ENCODE measurements at regions not wholly inside any gene's neighbourhood (a gene's known extent, or its start where the extent isn't known, plus 50 kb on each side); places are given as distances from the start of the nearest gene placed in this dataset.

DNA sequence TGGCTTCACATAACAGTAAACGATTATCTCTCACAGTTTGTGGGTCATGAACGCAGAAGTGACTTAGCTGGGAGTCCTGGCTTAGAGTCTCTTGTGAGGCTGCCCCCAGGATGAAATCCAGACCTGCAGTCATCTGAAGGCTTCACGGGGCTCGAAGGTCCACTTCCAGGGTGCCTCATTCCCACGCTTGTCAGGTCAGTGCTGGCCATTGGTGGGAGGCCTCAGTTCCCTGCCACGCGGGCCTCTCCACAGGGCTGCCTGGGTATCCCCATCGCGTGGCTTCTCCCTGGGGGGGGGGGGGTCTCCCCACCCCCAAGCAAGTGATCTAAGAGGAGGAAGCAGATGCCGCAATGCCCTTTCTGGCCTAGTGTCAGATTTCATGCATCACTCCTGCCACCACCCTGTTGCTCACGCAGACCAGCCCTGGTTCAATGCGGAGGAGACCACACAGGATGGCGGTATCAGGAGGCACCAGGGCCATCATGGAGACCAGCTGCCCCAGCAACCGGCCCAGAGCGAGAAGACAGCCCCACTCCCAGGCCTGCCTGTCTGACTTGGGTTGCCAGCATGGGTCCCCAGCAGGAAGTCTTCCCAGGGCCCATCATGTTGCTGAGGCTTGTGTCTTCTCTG is 77.3 kb upstream of the CDH5 start:
- Mint-ChIP-seq H3K27me3 (ENCODE audit: low read depth, poor library complexity) (peaks cover 3% of the 10 kb centered on the region), H3K36me3 (ENCODE audit: low read depth) (no peaks in the 10 kb centered on the region), H3K4me1 (peaks cover 28% of the 10 kb centered on the region), H3K4me3 (no peak overlapping the region), H3K9me3 (peaks cover 5% of the 10 kb centered on the region), H3K27ac (no peak overlapping the region)
- no peak for DNase-seq
- TF ChIP-seq, protein P1, sequence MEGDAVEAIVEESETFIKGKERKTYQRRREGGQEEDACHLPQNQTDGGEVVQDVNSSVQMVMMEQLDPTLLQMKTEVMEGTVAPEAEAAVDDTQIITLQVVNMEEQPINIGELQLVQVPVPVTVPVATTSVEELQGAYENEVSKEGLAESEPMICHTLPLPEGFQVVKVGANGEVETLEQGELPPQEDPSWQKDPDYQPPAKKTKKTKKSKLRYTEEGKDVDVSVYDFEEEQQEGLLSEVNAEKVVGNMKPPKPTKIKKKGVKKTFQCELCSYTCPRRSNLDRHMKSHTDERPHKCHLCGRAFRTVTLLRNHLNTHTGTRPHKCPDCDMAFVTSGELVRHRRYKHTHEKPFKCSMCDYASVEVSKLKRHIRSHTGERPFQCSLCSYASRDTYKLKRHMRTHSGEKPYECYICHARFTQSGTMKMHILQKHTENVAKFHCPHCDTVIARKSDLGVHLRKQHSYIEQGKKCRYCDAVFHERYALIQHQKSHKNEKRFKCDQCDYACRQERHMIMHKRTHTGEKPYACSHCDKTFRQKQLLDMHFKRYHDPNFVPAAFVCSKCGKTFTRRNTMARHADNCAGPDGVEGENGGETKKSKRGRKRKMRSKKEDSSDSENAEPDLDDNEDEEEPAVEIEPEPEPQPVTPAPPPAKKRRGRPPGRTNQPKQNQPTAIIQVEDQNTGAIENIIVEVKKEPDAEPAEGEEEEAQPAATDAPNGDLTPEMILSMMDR (IDR thresholded peaks at IDR 0.05): no peak

DNA sequence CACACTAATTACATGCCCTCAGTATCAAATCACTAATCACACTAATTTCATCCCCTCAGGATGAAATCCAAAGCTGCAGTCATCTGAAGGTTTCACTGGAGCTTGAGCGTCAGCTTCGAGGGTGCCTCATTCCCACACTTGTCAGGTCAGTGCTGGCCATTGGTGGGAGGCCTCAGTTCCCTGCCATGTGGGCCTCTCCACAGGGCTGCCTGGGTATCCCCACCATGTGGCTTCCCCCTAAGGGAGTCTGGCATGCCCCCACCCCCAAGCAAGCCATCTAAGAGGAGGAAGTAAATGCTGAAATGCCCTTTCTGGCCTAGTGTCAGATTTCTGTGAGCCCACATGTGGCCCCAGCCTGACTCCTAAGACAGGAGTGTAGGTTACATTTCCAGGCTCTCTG is 78.6 kb upstream of the CDH5 start:
- TF ChIP-seq, protein P1 (IDR thresholded peaks at IDR 0.05): no peak
- peaks cover 6% of the 10 kb centered on the region for H3K9me3 Mint-ChIP-seq
- peaks cover 3% of the 10 kb centered on the region for H3K27me3 Mint-ChIP-seq (ENCODE audit: low read depth, poor library complexity)
- no peaks in the 10 kb centered on the region for H3K36me3 Mint-ChIP-seq (ENCODE audit: low read depth)
- DNase-seq: no peak
- H3K4me3 Mint-ChIP-seq: no peak overlapping the region
- no peak overlapping the region for H3K27ac Mint-ChIP-seq
- H3K4me1 Mint-ChIP-seq: peaks cover 19% of the 10 kb centered on the region

DNA sequence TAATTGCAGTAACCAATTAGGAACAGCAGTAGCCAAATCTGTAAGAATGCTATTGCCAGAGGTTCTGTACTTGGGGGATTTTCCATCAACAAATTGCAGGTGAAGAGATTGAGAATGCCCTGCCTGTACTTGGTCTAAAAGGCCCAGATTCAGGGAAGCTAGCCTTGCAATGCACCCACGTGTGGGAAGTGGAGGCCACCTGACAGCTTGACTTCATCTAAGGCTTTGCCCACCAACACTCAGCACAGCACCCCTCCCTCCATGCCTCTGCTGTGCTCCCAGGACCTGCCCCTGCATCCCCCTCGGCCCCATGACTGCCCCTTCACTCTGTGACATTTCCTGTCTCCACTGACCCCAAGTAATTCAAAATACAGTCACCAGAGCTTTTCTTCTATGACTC is 79.1 kb upstream of the CDH5 start:
- H3K27ac Mint-ChIP-seq: no peak overlapping the region
- DNase-seq: no peak
- TF ChIP-seq, protein P1 (IDR thresholded peaks at IDR 0.05): no peak
- H3K4me1 Mint-ChIP-seq: peaks cover 14% of the 10 kb centered on the region
- H3K4me3 Mint-ChIP-seq: no peak overlapping the region
- peaks cover 3% of the 10 kb centered on the region for H3K27me3 Mint-ChIP-seq (ENCODE audit: low read depth, poor library complexity)
- H3K9me3 Mint-ChIP-seq: peaks cover 9% of the 10 kb centered on the region
- H3K36me3 Mint-ChIP-seq (ENCODE audit: low read depth): no peaks in the 10 kb centered on the region

DNA sequence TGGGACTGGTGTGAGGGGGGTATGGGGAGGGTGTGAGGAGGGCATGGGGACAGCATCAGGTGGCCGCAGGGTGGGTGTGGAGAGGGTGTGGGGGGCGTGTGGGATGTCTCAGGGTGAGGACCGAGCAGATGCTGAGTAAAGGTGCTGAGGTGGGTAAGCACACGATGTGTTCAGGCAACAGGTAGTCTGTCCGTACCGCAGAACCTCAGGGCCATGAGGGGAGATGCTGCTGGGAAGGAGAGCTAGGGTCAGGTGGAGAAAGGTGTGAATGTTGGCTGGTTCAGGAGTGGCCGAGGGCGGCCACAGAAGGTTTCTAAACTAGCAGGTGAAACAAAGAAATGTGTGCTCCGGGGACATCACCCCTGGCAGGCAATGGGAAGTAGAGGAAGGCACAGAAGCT is 80.0 kb upstream of the CDH5 start:
- H3K27ac Mint-ChIP-seq: no peak overlapping the region
- peaks cover 3% of the 10 kb centered on the region for H3K27me3 Mint-ChIP-seq (ENCODE audit: low read depth, poor library complexity)
- no peak for DNase-seq
- TF ChIP-seq, protein P1 (IDR thresholded peaks at IDR 0.05): no peak
- H3K36me3 Mint-ChIP-seq (ENCODE audit: low read depth): no peaks in the 10 kb centered on the region
- peaks cover 12% of the 10 kb centered on the region for H3K4me1 Mint-ChIP-seq
- H3K9me3 Mint-ChIP-seq: peaks cover 18% of the 10 kb centered on the region
- no peak overlapping the region for H3K4me3 Mint-ChIP-seq

DNA sequence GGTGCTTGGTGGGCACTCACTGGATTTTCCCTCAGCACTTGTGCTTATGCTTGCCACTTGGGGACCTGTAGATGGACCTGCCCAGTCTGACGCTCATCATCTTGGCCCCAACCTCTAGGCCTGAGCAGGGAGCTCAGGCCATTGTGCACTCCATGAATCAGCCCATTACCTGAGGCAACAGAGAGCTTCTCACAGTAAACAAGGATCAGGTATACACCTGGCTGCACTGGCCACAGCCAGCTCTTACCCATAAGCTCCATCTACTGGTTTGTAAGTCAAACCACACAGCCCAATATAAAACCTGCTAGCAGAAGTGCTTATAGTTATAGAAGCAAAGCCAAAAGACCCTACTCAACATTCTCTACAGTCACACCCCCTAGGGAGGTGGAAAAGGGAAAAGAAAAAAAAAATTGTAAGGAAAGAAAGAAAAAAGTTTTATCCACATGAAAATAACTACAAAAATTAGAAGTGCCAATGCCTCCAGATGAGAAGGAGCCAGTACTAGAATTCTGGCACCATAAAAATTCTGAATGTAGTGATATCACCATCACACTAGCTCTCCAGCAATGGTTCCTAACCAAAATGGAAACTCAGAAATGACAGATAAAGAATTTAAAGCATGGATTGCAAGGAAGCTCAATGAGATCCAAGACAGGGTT is 87.8 kb upstream of the CDH5 start:
- peaks cover 32% of the 10 kb centered on the region for H3K36me3 Mint-ChIP-seq (ENCODE audit: low read depth)

More for the DNA sequence above, 87.8 kb upstream of the CDH5 start:
- Mint-ChIP-seq H3K4me1 (no peaks in the 10 kb centered on the region), H3K27me3 (ENCODE audit: low read depth, poor library complexity) (peaks cover under 1% of the 10 kb centered on the region), H3K27ac (no peak overlapping the region), H3K9me3 (peaks cover 74% of the 10 kb centered on the region), H3K4me3 (no peak overlapping the region)
- TF ChIP-seq, protein P1 (IDR thresholded peaks at IDR 0.05): no peak
- DNase-seq: no peak
